ENCODE measurements at regions not wholly inside any gene's neighbourhood (a gene's known extent, or its start where the extent isn't known, plus 50 kb on each side); places are given as distances from the start of the nearest gene placed in this dataset.

- TF ChIP-seq CHD7 (IDR thresholded peaks at IDR 0.05; ENCODE audit: insufficient replicate concordance, low read length), result no peak
- TF ChIP-seq PHF8 (conservative IDR thresholded peaks at IDR 0.05; ENCODE audit: low read depth, low read length), result no peak
- no peak for TF ChIP-seq ATF2 (IDR thresholded peaks at IDR 0.05; ENCODE audit: low read length)
- TF ChIP-seq BCL11A (IDR thresholded peaks at IDR 0.05; ENCODE audit: low read depth in 2 of 2, low read length in 2 of 2), result no peak
- TF ChIP-seq SIX5 (IDR thresholded peaks at IDR 0.05; ENCODE audit: low read depth, low read length), result no peak
- TF ChIP-seq SAP30 (IDR thresholded peaks at IDR 0.05; ENCODE audit: insufficient read depth, insufficient replicate concordance, low read length), result no peak
- TF ChIP-seq POLR2A (IDR thresholded peaks at IDR 0.05; ENCODE audit: control extremely low read depth in 1 of 2, low read depth in 2 of 2, low read length in 2 of 2), result no peak
- no peak for TF ChIP-seq TEAD4 (IDR thresholded peaks at IDR 0.05; ENCODE audit: low read depth, low read length)
- no peak for TF ChIP-seq CTBP2 (IDR thresholded peaks at IDR 0.05; ENCODE audit: borderline replicate concordance, insufficient read depth, insufficient read length, low read length)
- TF ChIP-seq MAX (IDR thresholded peaks at IDR 0.05), result no peak
- TF ChIP-seq POLR2AphosphoS5 (IDR thresholded peaks at IDR 0.05; ENCODE audit: low read depth, low read length), result no peak
These were observed 222.1 kb downstream of the CHRM3 start (continued) for GRCh38 chr1:239608469-239608868.

Measured in H1 (cell line).